ENCODE measurements at regions not wholly inside any gene's neighbourhood (a gene's known extent, or its start where the extent isn't known, plus 50 kb on each side); places are given as distances from the start of the nearest gene placed in this dataset.

DNA sequence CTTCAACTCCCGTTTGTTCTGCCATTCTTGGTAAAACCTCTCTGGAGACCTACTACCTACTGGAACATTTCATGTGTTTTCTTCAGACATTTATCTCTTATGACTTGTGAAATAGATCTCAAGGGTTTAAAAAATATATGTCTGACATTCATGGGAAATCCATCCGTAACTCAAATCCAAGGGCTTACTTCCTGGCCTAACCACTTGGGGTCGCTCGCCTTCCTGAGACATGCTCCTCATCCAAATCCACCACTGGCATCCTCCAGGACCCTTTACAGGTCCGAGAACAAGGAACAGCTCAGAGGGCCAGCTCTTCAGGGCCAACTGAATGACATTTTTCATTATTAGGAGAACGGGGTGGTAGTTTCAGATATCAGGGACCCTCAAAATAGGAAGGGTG is 235.1 kb upstream of the TUT7 start:
- no peak for DNase-seq (ENCODE audit: low read depth)
- TF ChIP-seq CTCF (conservative IDR thresholded peaks at IDR 0.05; ENCODE audit: control insufficient read depth, insufficient read depth, low read depth, low read length) = peak; percentile 2

DNA sequence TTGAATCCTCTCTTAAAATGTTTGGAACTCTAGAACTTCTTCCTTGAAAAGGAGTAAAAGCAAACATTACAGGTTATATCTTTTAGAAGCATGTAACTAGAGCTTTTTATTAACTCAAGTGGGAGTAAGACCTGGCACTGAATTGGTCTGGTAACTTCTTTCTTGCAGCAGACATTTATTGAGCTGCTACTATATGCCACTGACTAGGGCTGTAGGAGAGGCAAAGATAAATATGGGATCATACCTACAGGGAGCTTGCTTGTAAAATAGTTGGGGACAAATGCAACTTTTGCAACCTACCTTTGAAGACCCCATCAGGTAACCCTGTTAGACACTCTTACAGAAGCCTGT is 231.9 kb upstream of the TUT7 start:
- DNase-seq (ENCODE audit: low read depth) = no peak
- H3K4me3 ChIP-seq (ENCODE audit: control insufficient read depth, low read depth, low read length) = no peak overlapping the region
- no peak for TF ChIP-seq CTCF (conservative IDR thresholded peaks at IDR 0.05; ENCODE audit: control insufficient read depth, insufficient read depth, low read depth, low read length)

More for the DNA sequence above, 235.1 kb upstream of the TUT7 start:
- H3K4me3 ChIP-seq (ENCODE audit: control insufficient read depth, low read depth, low read length) = no peak overlapping the region

DNA sequence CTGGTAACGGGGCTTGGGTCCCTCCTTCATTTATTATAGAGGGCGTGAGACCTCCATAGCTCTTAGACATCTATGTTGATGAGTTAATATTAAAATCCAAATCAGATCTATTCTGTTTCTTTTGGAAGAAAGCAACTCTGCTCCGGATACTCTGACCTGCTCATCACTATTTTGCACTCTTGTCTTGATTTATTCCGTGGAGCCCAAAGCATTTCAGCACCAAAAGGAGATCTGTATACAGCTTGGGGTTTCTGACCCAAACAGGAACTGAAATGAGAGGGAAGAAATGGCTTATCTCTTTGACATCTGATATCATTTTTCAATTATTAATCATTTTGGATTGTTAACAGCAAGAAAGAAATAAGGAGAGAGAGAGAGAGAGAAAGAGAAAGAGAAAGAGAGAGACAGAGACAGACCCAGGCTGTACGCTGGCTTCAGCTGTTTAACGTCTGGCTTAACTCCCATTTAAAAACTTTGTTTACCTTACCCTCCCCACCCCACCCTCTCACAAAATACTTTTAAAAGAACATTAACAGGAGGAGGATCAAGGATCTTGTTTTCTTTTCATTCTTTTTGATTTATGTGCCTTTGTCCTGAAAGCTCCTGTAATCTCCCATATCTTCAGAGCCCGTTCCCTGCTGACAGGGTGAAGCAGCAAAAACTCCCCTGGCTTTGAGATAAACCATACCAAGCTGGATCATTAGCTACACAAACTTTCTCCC is 231.4 kb upstream of the TUT7 start:
- TF ChIP-seq CTCF (conservative IDR thresholded peaks at IDR 0.05; ENCODE audit: control insufficient read depth, insufficient read depth, low read depth, low read length) = no peak
- H3K4me3 ChIP-seq (ENCODE audit: control insufficient read depth, low read depth, low read length) = peak overlapping the region; percentile 23
- DNase-seq (ENCODE audit: low read depth) = peak; percentile 15

GRCh38 chr9:86580688-86581087 is 226.5 kb upstream of the TUT7 start:
- TF ChIP-seq CTCF (conservative IDR thresholded peaks at IDR 0.05; ENCODE audit: control insufficient read depth, insufficient read depth, low read depth, low read length) = no peak
- DNase-seq (ENCODE audit: low read depth) = peak; percentile 26
- H3K4me3 ChIP-seq (ENCODE audit: control insufficient read depth, low read depth, low read length) = no peak overlapping the region

GRCh38 chr9:86578722-86579121 is 224.5 kb upstream of the TUT7 start:
- no peak for DNase-seq (ENCODE audit: low read depth)
- TF ChIP-seq CTCF (conservative IDR thresholded peaks at IDR 0.05; ENCODE audit: control insufficient read depth, insufficient read depth, low read depth, low read length) = no peak
- no peak overlapping the region for H3K4me3 ChIP-seq (ENCODE audit: control insufficient read depth, low read depth, low read length)

DNA sequence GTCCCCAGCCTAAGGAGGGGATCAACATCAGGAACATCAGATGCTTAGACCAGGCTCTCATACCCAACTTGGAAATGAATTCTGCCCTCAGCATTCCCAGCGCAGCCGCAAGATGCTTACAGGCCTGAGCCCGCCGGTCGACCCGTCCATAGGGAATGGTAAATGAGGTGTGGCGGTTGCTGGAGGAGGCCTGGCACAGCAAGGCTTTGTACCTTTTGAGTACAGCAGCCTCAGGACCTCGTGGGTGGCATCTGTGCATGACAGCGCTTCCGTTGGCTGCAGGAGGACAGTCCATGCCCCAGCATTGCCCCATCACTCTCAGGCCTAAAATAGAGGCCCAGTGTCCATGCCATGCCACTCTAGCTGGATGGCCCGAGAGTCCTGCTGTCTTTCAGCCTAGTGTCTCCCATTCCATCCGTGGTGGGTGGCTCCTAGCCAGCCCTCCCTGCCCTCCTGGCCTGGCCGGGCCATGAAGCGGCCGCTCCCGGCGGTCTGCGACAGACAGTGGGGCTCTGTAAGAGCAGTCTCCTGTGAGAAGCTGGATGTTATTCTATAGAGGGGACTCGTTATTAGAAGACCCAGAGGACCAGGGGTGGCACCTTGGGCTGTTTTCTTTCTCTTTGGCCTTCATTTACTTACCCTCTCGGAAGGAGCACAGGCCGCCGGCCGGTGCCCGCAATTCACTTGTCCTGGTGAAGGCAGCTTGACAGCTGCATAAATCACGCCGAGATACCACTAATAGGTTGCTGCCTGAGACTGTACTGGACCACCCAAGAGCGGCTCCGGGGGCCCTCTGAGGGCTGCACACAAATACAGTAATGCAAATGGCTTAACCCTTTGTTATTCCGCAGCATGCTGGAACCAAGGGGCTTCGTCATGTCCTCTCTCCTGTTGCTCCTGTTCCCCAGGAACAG is 223.5 kb upstream of the TUT7 start:
- TF ChIP-seq CTCF (conservative IDR thresholded peaks at IDR 0.05; ENCODE audit: control insufficient read depth, insufficient read depth, low read depth, low read length) = no peak
- no peak overlapping the region for H3K4me3 ChIP-seq (ENCODE audit: control insufficient read depth, low read depth, low read length)
- DNase-seq (ENCODE audit: low read depth) = no peak
